GM12892 (cell line): ENCODE measurements at regions not wholly inside any gene's neighbourhood (a gene's known extent, or its start where the extent isn't known, plus 50 kb on each side); places are given as distances from the start of the nearest gene placed in this dataset.

Experiments used
- POLR2A ChIP-seq: IDR thresholded peaks from 2 replicates; pipeline ENCODE4 v1.6.1; 2011; ENCODE audit warnings: low read depth, low read length, control low read depth
- POLR2AphosphoS5 ChIP-seq: IDR thresholded peaks from 2 replicates; pipeline ENCODE4 v1.6.1; 2011; ENCODE audit warnings: low read depth, low read length, control low read depth
- TAF1 ChIP-seq: IDR thresholded peaks from 2 replicates; pipeline ENCODE4 v1.6.1; 2011; ENCODE audit warnings: low read depth, mild to moderate bottlenecking, control low read depth, low read length, borderline replicate concordance

DNA sequence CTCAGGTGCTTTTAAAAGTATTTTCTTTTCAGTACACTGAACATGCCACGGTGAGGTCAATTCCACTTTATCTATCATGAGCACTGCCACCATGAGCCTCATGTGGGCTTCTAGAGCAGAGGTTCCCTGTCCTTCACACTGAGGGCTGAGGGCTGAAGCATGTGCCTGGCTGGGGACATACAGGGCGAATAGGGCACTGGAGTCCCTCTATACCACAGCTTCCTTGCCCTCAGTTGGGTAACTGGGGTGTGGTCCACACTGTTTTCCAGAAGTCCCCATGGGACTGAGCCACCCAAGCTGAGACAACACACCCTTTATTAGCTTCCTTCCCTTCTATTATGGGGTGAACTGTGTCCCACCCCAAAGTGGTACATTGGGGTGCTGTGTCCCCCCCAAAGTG, 172.2 kb upstream of the ID2 start:
- TF ChIP-seq POLR2AphosphoS5 (no peak), POLR2A (no peak), TAF1 (no peak)
